HG03045 (cell line): ENCODE measurements at regions not wholly inside any gene's neighbourhood (a gene's known extent, or its start where the extent isn't known, plus 50 kb on each side); places are given as distances from the start of the nearest gene placed in this dataset.

Source experiments
- ATAC-seq: cut with Tn5 transposase; IDR thresholded peaks from one replicate; pipeline ENCODE4 v1.9.1; 2021; ENCODE audit warnings: mild to moderate bottlenecking, moderate library complexity; ENCODE audit not compliant: unreplicated experiment

GRCh38 chr13:50101590-50101989 is 86.3 kb downstream of the KCNRG start:
- ATAC-seq = no peak

GRCh38 chr13:50104493-50104892 is 89.2 kb downstream of the KCNRG start:
- no peak for ATAC-seq

GRCh38 chr13:50106559-50106958 is 91.3 kb downstream of the KCNRG start:
- no peak for ATAC-seq

GRCh38 chr13:50107205-50107604 is 92.0 kb downstream of the KCNRG start:
- no peak for ATAC-seq

DNA sequence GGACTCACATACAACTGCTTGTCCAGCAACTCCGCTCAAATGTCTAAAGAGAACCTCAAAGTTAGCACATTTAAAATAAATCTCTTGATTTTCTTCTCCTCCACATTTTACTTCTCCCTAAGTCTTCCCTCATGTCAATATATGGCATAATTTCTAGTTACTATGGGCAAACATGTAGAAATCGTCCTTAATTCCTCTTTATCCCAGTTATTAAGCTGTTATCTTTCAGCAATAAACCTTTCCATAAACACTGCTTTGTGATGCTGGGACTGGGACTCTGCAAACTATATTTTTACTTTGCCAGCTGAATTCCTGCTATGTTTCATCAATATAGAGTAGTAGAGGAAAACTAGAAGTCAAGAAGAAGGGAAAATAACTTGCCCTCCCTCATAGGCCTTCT is 99.7 kb downstream of the KCNRG start:
- no peak for ATAC-seq

DNA sequence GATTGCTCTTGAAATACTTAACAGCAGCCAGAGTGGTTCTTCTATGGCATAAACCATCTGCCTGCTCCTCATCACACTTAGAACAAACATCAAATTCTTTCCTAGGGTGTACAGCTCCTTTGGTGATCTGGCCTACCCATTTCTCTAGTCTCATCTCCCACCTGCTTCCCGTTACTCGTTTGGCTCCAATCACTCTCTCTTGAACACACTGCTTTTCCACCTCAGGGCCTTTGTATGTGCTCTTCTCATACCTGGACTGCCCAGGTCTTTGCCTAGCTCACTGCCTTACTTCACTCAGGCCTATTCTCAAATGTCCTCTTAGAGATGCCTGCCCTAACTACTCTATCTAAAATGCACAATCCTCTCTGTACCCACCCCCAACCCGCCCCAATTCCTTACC is 100.5 kb downstream of the KCNRG start:
- no peak for ATAC-seq

DNA sequence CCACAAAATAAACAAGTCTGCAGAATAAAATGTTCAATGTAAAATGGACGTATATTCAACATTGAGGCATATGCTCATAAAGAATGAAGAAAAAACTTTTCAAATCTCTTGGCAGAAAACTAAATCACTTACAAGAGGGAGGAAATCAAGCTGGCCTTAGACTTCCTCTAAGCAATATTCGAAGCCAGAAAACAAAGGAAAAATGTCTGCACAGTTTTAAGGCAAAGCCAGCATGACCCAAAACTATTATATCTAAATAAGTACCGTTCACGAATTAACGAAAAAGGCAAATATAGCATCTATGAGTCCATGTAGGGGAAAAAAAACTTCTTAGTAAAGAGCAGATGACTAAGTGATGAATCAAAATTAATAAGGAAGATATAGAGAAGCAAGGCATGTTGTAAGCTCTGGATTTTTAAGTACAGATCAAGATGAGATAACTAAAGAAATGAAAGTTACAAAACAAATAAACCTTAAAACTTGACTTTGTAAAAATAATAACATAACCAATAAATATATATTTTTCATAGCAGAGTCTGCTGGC is 101.3 kb downstream of the KCNRG start:
- no peak for ATAC-seq

DNA sequence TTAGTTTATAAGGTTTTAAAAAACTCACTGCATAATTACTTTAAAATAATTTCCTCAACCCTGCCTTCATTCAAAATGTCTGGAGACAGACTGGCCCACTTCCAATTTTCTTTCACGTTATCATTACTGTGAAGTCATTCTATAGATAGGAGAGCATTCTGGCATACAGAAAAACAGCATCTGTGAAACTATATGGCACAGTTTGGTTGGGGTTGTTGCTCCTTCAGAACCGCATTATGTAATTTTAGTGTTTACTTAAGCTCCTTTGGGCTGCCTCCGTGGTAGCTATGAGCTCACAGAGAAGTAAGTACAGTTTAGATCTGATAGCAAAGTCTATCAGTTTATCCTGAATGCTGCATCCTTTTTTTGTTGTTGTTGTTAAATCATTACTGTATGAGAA is 104.3 kb downstream of the KCNRG start:
- no peak for ATAC-seq

DNA sequence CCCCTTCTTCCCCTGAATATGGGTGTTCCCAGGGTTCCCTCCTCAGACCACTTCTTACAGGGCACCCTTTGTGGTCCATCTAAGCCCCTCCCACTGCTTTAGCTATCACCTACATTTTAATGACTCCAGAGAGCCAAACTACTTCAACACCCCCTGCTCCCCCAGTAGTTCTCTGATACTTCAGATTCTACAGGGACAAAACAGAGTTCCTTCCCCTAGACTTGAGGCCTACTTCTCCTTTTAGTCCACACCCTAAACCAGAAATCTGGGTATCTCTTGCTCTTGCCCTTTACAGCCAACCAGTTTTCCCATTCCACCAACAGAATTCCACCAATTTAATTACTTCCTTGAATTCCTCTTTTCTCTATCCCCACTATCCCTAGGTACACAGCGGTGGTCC is 107.2 kb downstream of the KCNRG start:
- ATAC-seq = no peak

DNA sequence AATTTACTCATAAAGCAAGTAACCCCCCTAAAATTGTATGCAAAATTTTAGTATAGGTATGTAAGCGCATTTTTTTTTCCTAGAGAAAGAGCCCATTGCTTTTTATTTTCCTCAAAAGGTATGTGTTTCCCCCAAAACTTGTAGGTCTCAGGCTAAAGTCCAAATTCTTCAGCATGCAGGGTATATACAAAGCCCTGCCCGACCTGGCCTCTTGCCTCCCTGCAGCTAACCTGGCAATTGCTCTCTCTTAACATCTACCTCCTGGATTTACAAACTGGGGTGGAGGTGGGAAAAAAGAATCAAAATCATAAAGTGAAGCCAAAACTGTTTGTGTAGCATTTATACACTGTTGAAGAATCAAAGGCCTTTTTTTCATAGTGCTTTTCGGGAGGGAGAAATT is 107.8 kb downstream of the KCNRG start:
- ATAC-seq = no peak

GRCh38 chr13:50123515-50123861 is 108.2 kb downstream of the KCNRG start:
- no peak for ATAC-seq

DNA sequence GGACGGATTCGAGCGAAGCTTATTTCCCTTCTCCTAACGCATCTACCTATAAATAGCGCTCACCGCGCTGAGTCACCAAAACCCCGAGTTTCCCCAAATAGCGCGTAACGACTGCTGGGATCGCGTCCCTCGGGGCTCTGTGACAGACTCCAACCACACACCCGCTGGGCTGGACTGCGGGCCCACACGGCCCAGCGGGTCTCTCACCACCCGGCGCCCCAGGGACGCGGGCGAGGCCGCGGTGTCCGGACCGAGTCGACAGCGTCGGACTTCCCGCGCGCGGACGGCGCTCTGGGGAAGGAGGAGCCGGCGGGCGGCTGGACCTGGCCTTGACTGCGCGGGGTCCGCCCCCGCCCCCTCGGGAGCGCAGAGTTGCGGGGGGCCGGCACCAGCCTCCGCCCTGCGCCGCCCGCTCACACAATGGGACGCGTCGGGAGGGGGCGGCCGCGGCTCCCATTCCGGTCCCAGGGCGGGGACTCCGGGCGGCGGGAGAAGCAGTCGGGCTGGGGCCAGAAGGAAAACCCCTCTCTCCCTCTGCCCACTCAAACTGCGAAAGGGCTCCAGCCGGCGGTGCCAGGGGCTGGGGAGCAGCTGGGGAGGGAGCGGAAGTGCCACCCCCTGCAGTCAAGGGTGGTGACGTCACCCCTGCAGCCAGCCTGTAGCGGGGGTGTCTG is 108.8 kb downstream of the KCNRG start:
- ATAC-seq = peak; percentile 65

GRCh38 chr13:50124536-50125303 is 109.5 kb downstream of the KCNRG start:
- ATAC-seq = peak; percentile 11

DNA sequence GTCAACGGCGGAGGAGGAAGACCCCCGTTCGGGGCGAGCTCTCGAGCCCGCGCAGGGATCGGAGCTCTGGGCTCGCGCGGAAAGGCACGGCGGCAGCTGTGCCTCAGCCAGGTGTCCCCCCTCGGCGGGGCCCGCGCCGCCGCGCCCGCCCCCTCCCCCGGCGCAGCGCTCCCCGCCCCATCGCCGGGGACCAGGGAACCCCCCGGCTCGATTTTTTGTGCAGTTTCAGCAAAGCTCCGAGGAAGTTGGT is 110.0 kb downstream of the KCNRG start:
- ATAC-seq = peak; percentile 9

DNA sequence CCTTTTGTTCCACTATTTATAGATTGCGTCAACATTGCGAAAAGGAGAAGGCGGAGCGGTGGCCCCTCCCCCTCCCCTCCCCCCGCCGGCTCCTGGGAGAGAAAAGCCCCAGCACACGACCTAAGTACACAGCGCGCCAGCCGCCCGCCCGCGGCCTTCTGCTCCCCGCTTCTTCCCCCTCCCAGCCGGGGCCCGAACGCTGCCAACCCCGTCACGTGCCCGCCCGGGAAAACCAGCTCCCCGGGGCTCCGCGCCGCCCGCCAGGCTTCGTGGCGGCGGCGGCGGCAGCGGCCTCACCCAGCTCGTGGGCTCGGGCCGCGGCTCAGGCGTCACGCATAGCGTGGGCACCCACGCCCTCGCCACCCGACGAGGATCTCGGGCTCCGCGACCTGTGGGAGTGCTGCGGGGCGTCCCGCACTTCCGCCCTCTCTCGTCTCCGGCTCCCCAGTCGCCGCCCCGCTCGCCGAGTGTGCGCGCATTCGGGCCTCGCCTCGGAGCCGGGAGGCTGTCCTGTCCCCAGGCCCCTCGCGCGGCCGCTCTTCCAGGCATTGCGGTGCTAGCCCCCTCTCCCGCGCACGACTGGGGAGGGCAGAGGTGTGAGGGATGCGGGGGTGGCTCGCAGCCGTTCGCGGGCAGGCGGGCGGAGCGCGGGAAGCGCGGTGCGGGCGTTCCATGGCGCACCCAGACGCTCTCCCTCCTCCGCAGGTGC is 110.5 kb downstream of the KCNRG start:
- ATAC-seq = peak; percentile 13

DNA sequence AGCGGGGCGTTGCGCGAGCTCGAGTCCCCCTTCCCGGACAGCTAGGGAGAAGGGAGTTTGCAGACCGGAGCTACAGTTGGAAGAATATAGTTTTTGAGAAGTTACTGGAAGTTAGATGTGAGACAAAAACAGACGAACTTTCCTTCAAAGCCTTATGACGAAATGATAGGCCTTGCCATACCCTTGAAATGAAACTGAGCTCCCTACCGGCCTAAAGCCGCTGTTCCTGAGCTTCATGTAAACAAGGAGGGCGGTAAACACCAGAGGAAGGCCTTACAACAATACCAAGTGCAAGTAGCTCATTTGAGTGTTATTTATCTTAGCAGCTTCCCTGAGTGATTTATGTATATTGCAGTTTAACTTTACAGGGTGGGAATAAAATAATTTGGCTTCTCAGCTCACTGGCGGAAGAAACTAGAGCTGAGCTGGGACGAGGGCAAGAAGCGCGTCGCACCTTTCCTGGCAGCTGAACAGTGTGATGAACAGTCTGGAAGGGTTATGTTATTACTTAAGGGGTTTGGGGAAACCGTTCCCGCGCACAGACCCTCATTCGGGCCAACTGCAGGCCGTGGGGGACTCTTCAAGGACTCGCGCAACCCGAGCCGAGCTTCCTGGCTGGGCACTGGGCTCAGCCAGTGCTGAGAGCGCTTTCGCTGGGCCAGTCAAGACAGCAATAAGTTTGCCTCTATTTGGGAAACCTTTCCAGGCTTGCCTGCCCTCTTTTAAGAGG is 111.2 kb downstream of the KCNRG start:
- ATAC-seq = no peak

- no peak for ATAC-seq
Observed at GRCh38 chr13:50126993-50127725, 111.9 kb downstream of the KCNRG start.

- no peak for ATAC-seq
Observed at GRCh38 chr13:50127726-50128291, 112.6 kb downstream of the KCNRG start.

DNA sequence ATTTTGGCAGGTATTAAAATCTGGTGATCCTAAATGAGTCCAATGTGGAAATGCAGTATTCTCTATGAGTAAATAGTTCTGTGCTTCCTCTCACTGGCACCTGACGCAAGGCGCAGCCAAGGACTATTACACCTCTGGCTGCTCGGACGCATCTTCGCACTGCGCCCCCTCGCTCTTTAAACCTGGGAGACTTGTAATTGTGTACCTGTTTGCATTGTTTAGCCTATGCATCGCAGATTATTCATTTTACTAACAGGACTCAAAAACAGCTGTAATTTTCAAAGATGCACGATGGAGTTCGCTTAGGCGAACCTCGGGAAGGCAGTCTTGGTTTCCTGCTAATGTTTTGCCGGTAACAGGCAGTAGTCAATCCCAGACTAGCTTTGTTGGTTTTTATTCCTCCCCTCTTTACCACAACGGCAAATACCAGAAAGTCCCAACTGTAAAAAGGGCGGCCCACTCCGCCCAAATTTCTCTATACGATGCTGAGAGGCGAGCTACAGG is 113.2 kb downstream of the KCNRG start:
- ATAC-seq = no peak

DNA sequence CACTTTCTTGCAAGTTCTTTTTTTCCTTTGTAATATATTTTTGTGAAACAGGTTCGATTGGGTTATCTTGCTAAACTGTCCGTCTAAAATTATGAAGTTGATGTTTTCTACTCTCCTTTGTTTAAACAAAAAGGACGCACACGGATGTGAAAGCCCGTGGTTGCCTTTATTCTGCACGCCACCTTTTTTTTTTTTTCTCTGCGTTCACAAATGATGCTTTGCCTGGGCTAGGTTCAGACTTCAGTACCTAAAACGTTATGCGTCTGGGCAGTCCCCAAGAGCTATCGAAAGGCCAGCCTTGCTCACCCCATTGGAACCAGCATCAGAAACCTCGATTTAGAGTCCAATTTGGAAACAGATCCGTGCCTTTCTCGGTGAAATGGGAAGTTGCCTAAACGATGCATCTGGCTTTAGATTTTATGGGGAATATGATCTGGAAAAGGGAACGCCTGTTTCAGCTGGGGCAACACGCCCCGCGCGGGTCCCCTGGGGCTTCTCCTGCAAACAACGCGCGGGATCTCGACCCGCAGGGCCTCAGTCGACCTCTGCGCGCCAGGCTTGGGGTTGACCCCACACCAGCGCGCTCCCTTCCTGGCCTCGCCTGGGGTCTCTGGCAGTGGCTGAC is 113.9 kb downstream of the KCNRG start:
- no peak for ATAC-seq
